NCI-H1092 treated with DMSO at 0.1 percent for 48 hours (cell line): ENCODE measurements at regions not wholly inside any gene's neighbourhood (a gene's known extent, or its start where the extent isn't known, plus 50 kb on each side); places are given as distances from the start of the nearest gene placed in this dataset.
"Not testable (repeated sequence)": the region's sequence is repeated elsewhere in the genome, so short reads cannot be mapped to it uniquely, and the experiment has no call there.

ENCODE experiments used
- DNase-seq: peaks from one replicate; lab custom pipeline; 2025; lab: John Stamatoyannopoulos, UW

- no peak for DNase-seq
These were observed 55.3 kb upstream of the NOL4 start for GRCh38 chr18:34280000-34280399.

DNA sequence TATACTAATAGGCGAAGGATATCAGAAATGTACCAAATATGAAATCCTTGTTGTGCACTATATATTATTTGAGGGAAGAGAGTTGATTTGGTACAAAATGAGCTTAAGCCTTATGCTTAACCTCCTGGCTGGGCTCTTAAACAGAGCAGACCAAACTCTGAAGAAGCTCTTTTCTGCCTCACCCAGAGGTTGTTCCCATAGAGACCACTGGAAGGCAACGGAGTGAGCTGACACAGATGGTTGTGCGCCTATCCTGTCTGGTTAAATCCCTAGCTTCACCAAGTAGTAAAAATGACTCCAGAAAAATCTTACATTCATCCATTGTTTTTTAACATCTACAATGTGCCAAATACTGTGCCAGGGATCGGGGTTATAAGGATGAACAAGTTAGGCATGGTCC lies 55.9 kb upstream of the NOL4 start:
- peak; percentile 16 for DNase-seq

DNA sequence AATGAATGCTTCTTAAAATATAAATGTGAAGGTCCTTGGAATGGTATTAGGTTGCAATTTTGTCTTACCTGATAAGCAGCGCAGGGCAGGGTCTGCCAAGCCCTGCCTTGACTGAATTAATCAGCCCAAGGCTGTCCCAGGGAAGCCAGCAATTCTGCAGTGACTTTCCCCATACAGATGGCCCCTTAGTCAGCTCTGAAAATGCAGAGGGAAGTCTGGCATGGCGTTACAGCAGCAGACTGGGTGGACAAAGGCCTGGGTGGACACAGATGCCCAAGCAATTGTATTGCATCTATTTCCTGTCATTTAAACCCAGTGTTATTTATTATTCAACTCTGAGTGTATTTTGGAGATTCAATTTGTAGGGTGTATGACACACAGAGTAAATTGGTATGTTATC lies 56.6 kb upstream of the NOL4 start:
- no peak for DNase-seq

GRCh38 chr18:34281722-34282121 lies 57.0 kb upstream of the NOL4 start:
- peak; percentile 91 for DNase-seq

GRCh38 chr18:34283506-34283905 lies 58.8 kb upstream of the NOL4 start:
- no peak for DNase-seq

GRCh38 chr18:34287825-34288224 lies 63.1 kb upstream of the NOL4 start:
- DNase-seq, result no peak

DNA sequence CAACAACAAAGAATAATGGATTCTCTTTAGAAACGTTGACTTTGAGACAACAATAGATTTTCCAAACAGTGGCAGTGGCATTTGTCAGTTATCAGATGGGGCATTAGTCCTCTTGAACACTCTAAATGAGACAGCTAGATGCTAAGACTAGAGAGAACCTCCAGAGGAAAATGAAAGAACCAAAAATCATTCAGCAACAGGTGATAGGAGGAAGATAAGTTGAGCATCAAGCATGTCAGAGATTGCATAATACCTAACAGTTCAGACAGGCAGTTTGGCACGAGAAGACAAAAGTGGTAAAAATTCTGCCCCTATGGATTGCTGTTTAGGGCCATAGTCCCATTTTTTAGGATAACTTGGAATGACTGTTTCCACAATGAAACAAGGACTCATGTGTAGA lies 67.9 kb upstream of the NOL4 start:
- no peak for DNase-seq

DNA sequence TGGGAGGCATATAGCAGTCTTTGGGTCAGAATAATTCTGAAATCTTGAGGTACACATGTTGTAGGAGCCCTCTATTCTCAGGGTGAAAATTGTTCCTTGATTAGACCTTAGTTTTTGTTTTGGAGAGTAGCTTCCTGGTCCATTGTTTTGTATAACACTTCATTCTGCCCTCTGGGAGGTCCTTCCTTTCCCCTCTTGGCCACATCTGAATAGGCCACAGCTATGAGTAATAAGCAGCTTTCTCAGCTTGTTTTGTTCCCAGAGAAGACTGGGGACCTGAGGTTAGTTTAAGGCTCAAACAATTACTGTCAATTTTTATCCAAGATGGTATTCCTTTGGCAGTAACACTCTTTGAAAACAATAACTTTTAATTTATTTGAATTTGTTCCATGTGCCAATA lies 72.6 kb upstream of the NOL4 start:
- DNase-seq, result no peak

GRCh38 chr18:34299828-34300227 lies 75.1 kb upstream of the NOL4 start:
- no peak for DNase-seq

DNA sequence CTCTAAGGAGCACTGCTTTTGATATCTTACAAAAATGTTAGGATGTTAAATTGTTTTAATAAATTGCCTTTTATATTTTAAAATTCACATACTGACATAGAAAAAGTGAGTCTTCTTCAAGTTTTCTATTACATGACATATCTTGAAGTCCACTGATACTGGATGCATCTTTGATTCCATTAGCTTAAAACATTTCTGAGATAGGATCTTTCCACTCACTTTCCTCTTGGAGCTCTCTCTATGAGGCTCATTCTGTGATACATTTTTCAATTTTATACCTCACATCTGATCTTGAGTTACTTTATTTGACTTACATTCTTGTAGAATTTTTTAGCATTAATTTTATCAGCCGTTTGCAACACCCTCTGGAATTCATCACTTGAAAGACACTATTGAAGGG lies 86.8 kb upstream of the NOL4 start:
- no peak for DNase-seq

GRCh38 chr18:34314847-34315246 lies 90.1 kb upstream of the NOL4 start:
- no peak for DNase-seq

GRCh38 chr18:34315591-34316352 lies 91.1 kb upstream of the NOL4 start:
- peak; percentile 84 for DNase-seq

GRCh38 chr18:34320267-34320666 lies 95.6 kb upstream of the NOL4 start:
- DNase-seq, result no peak

DNA sequence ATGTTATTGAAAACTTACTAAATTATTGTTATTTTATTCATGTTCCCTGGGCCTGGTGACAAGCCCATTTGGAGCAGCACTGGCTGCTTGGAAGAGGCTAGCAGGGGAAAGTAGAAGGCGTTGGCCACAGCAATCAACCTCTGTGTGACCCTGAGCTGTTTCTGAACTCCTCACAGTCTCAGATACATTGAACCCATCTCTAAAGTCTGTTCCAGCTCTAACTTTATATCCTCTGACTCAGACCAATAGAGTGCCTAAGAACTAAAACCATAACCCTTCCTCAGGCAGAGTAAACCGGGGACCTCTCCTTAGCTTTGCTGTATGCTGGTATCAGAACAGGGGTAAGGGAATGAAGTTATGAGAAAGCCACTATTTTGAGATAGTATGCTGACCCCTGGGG lies 96.4 kb upstream of the NOL4 start:
- no peak for DNase-seq

DNA sequence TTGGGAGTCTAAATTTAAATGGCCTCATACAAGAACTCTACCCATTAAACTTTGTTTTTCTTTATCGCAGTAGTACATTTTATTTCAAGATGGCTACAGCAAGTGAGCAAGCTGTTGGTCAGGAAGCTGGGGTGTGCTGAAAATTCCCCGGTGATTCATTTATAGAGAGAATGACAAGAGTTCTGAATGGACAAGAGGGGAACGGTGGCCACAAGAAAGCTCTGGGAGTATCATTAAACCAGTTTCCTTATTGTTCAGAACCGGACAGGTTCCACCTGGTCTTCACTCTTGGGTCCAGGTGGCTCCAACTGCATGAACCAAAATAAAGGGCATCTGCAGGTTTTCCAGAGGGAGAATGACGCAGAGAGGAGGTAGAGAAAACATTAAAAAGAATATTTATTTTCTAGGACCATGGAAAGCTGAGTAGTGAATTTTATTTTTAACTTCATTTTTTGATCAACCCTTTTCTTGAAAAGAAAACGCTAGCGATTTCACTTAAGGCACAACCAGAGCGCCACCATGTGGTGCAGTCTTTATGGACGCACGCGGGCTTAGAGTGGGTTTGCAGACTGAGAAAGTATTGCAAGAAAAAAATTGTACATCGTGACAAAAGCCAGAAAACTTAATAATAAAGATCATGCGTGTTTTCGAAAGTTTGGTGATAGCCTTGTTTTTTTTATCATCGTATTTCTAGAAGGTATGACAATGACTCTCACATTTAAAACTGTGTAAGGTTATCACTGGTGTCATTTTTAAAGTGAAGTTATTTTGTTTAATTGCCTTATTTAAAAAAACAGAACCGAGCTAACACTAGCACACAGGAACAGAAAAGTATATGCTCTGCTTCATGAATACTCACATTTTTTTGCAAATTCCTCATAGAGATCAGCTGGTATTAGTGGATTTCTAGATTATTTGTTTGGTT lies 97.9 kb upstream of the NOL4 start:
- DNase-seq, result peak; percentile 93

- no peak for DNase-seq
These were observed 105.1 kb upstream of the NOL4 start for GRCh38 chr18:34329840-34330239.

- DNase-seq, result no peak
These were observed 105.6 kb upstream of the NOL4 start for GRCh38 chr18:34330308-34330707.

GRCh38 chr18:34330907-34331306 lies 106.2 kb upstream of the NOL4 start:
- DNase-seq, result not testable (repeated sequence)

DNA sequence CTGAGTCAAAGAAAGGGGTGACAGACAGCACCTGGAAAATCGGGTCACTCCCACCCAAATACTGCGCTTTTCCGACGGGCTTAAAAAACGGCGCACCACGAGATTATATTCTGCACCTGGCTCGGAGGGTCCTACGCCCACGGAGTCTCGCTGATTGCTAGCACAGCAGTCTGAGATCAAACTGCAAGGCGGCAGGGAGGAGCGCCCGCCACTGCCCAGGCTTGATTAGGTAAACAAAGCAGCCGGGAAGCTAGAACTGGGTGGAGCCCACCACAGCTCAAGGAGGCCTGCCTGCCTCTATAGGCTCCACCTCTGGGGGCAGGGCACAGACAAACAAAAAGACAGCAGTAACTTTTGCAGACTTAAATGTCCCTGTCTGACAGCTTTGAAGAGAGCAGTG lies 106.6 kb upstream of the NOL4 start:
- not testable (repeated sequence) for DNase-seq

DNA sequence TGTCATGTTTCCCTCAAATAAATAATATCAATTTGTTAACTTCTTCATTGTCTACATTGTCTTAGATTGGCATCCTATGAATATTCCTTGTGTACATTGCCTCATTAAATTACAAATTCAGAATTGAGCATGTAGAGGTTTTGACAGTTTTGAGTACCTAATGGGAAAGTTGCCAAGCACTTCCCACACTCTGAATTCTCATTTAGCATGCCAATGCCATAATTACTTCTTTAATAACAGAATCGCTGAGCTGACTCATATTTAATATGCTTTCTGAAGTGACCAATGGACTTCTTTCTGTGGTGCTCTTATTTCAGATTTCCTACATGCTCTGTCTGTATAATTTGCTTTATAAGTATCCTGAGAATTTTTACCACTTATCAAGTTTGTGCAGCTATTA lies 114.4 kb upstream of the NOL4 start:
- DNase-seq, result peak; percentile 91

DNA sequence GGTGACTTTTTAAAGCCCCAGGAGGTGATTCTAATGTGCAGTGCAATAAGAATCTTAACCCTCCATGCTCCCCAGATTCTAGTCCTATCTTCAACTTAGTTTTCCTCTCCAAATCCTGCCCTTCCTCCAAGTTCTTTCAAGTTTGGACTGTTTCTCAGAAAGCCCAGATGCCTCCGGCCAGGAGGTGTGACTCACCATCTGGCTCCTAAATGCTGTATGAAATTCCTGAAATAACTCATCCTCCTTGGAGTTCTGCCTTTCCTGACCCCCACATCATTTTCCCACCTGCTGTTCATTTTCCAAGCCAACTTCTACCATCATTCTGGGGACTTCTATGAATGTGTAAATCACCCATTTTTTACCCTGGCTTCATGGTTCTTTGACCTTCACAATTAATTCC lies 118.2 kb upstream of the NOL4 start:
- DNase-seq, result no peak

GRCh38 chr18:34345738-34346137 lies 121.0 kb upstream of the NOL4 start:
- DNase-seq, result no peak

DNA sequence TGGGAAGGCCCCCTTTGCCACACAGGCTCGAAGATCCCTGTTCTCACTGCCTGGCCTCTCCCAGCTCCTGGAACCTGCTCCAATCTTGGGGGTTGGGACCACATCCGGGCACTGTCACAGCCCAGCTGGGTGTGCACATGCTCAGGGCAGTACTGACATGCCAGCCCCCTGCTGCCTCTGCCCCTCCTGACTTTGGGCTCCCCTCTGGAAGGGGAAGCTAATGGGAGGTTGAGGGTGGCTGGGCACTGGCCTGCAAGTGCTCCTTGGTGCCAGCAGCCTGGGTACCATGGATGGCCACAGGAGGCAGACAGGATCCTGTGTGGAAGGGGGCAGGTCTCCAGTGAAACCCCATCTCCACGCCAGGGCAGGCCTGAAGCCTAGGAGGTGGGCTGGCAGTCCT lies 126.1 kb upstream of the NOL4 start:
- DNase-seq, result no peak
